Caco-2 (cell line): ENCODE measurements at regions not wholly inside any gene's neighbourhood (a gene's known extent, or its start where the extent isn't known, plus 50 kb on each side); places are given as distances from the start of the nearest gene placed in this dataset.

ENCODE experiments used
- BruUV-seq: library from RNA; stranded (reverse); fragments of 400-500 nt; replicated peaks from 2 replicates; lab custom pipeline; 2021; lab: Mats Ljungman, UMichigan
- CTCF ChIA-PET: fragments of 300-600 bp; sonication (Branson Sonifier 250); formaldehyde crosslinking; loops from one replicate; lab custom pipeline; 2022; ENCODE audit warnings: antibody characterized with exemption; lab: Charles Lee
- POLR2A ChIA-PET: fragments of 300-600 bp; sonication (Branson Sonifier 250); formaldehyde crosslinking; loops from one replicate; lab custom pipeline; 2022; ENCODE audit warnings: antibody characterized with exemption; lab: Charles Lee
- DNase-seq, 2 experiments: peaks; one replicate each; pipeline versions ENCODE4 v3.0.0 to v3.0.0-alpha.2; 2020 to 2022
- H3K27me3 ChIP-seq: replicated peaks from 2 replicates; pipeline ENCODE4 v1.6.0; 2011; ENCODE audit warnings: low read length; ENCODE audit not compliant: control insufficient read depth, insufficient read depth
- H3K36me3 ChIP-seq: 2 replicates; pipeline ENCODE4 v1.5.1; 2011; ENCODE audit warnings: low read length; ENCODE audit not compliant: control insufficient read depth, insufficient read depth
- H3K4me1 ChIP-seq: fragments of 250-450 bp; sonication (Bioruptor Pico); 2 replicates; pipeline ENCODE4 v1.5.1; 2020; ENCODE audit warnings: mild to moderate bottlenecking
- H3K4me3 ChIP-seq: 2 replicates; pipeline ENCODE4 v1.5.1; 2011; ENCODE audit warnings: low read depth, mild to moderate bottlenecking, control low read depth, low read length
- H3K9me3 ChIP-seq: fragments of 250-450 bp; sonication (Bioruptor Pico); 2 replicates; pipeline ENCODE4 v1.5.1; 2020; ENCODE audit warnings: mild to moderate bottlenecking, moderate library complexity
- H3K27ac Mint-ChIP-seq: one replicate; pipeline ENCODE4 v1.8.0; 2022; ENCODE audit warnings: mixed read lengths; ENCODE audit not compliant: unreplicated experiment
- H3K27me3 Mint-ChIP-seq: one replicate; pipeline ENCODE4 v1.8.0; 2022; ENCODE audit warnings: mixed read lengths; ENCODE audit not compliant: insufficient read depth, unreplicated experiment
- H3K36me3 Mint-ChIP-seq: one replicate; pipeline ENCODE4 v1.8.0; 2022; ENCODE audit warnings: mild to moderate bottlenecking, mixed read lengths; ENCODE audit not compliant: insufficient read depth, unreplicated experiment
- H3K4me1 Mint-ChIP-seq: one replicate; pipeline ENCODE4 v1.8.0; 2022; ENCODE audit warnings: low read depth, mixed read lengths; ENCODE audit not compliant: unreplicated experiment
- H3K4me3 Mint-ChIP-seq: one replicate; pipeline ENCODE4 v1.8.0; 2022; ENCODE audit warnings: mild to moderate bottlenecking, moderate library complexity, mixed read lengths; ENCODE audit not compliant: unreplicated experiment
- H3K9me3 Mint-ChIP-seq: one replicate; pipeline ENCODE4 v1.8.0; 2022; ENCODE audit warnings: mixed read lengths; ENCODE audit not compliant: unreplicated experiment
- intact Hi-C: fragments of 100-400 bp; cut with micrococcal nuclease; formaldehyde crosslinking; loops from one replicate; pipeline ENCODE4 v1.10.0; 2022; ENCODE audit not compliant: unreplicated experiment
- TF ChIP-seq, protein P1 (sequence below), 2 experiments: fragments of 200-600 bp in 1 of 2; IDR thresholded peaks; 1 replicate in 1 of 2; 2 replicates in 1 of 2; pipeline versions ENCODE4 v1.5.1 to v1.8.0; 2011 to 2022; ENCODE audit warnings: antibody characterized with exemption in 1 of 2, control low read depth in 1 of 2, inconsistent platforms in 1 of 2, low read depth in 1 of 2, low read length in 1 of 2, mild to moderate bottlenecking in 1 of 2, moderate library complexity in 1 of 2; ENCODE audit not compliant: insufficient read depth in 1 of 2, severe bottlenecking in 1 of 2, unreplicated experiment in 1 of 2

DNA sequence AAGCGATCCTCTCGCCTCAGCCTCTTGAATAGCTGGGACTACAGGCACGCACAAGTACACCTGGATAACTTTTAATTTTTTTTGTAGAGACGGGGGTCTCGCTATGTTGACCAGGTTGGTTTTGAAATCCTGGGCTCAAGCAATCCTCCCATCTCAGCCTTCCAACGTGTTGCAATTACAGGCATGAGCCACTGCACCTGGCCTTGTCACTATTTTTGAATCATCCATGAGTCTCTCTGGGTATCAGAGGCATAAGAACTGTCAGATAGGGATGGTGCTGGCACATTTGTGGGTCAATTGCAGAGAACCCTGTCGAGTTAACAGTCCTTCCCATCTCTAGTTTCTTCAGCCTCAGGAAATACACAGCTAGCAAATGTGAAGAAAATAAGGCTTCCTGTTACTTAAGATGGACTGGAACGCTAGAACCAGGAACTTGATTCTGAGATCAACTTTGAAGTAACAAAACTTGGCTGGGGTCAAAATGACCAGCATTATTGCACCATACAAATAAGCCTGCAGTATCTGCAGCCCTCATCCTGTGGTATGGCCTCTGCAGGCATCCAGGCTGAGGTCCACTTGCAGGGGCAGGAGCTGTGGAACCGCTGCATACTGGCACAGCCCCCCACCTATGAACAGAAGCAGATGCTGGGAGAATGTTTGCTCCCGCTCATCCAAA, 124.3 kb upstream of the GADD45A start:
- no TSS peak for BruUV-seq
- POLR2A ChIA-PET: interaction anchor here (1.3 kb wide), 1 partner anchor 124 kb away, joined by 7 read pairs; the partner anchor contains the start of gene GADD45A
- Mint-ChIP-seq H3K4me1 (peaks cover 8% of the 10 kb centered on the region), H3K36me3 (no peaks in the 10 kb centered on the region), H3K27me3 (no peaks in the 10 kb centered on the region), H3K4me3 (no peak overlapping the region), H3K9me3 (no peaks in the 10 kb centered on the region), H3K27ac (no peak overlapping the region)
- H3K4me1 ChIP-seq: peaks cover 24% of the 10 kb centered on the region
- H3K4me3 ChIP-seq: no peak overlapping the region
- TF ChIP-seq, protein P1, sequence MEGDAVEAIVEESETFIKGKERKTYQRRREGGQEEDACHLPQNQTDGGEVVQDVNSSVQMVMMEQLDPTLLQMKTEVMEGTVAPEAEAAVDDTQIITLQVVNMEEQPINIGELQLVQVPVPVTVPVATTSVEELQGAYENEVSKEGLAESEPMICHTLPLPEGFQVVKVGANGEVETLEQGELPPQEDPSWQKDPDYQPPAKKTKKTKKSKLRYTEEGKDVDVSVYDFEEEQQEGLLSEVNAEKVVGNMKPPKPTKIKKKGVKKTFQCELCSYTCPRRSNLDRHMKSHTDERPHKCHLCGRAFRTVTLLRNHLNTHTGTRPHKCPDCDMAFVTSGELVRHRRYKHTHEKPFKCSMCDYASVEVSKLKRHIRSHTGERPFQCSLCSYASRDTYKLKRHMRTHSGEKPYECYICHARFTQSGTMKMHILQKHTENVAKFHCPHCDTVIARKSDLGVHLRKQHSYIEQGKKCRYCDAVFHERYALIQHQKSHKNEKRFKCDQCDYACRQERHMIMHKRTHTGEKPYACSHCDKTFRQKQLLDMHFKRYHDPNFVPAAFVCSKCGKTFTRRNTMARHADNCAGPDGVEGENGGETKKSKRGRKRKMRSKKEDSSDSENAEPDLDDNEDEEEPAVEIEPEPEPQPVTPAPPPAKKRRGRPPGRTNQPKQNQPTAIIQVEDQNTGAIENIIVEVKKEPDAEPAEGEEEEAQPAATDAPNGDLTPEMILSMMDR (IDR thresholded peaks at IDR 0.05; ENCODE audit: insufficient read depth in 1 of 2, low read depth in 1 of 2, low read length in 1 of 2, severe bottlenecking in 1 of 2, unreplicated experiment in 1 of 2): no peak
- no peaks in the 10 kb centered on the region for H3K9me3 ChIP-seq
- no peak for DNase-seq
- intact Hi-C loops: loop anchor here (1.0 kb wide), 4 partner anchors 28 to 200 kb away; partner anchors contain the start of gene GADD45A
- H3K36me3 ChIP-seq: no peaks in the 10 kb centered on the region
- CTCF ChIA-PET: interaction anchor here (0.9 to 2.6 kb wide), 4 partner anchors 28 to 211 kb away, joined by 4 to 9 read pairs (median 5); no protein-coding TSS in a partner anchor
- H3K27me3 ChIP-seq: no peaks in the 10 kb centered on the region

DNA sequence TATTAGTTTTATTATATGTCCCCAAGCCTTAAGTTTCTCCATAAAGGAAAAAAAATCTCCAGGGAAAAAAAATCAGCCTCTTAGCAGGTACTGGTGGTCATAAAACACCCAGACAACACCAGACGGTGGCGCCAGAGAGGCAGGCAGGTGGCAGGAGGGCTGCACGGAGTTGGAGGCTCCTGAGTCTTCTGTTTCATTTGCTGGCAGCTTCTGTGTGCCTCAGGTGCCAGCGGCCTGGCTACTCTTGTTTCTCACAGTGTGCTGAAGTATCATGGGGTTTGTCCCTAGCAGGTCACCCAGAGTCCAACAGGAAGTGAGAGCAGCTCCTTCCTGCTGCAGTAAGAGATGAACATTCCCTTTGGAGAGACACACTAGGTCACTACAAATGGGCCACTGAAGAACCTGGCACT, 123.3 kb upstream of the GADD45A start:
- intact Hi-C loops: loop anchor here (1.0 kb wide), 5 partner anchors 29 to 199 kb away; partner anchors contain the start of gene GADD45A
- Mint-ChIP-seq H3K27me3 (no peaks in the 10 kb centered on the region), H3K9me3 (no peaks in the 10 kb centered on the region), H3K27ac (no peak overlapping the region), H3K36me3 (no peaks in the 10 kb centered on the region), H3K4me1 (no peaks in the 10 kb centered on the region), H3K4me3 (no peak overlapping the region)
- no peak overlapping the region for H3K4me3 ChIP-seq
- peaks cover 16% of the 10 kb centered on the region; the same call in 1 of the 2 replicates for H3K4me1 ChIP-seq
- ChIA-PET CTCF (interaction anchor here (0.6 to 2.6 kb wide), 7 partner anchors 29 to 210 kb away, joined by 3 to 9 read pairs (median 5); partner anchors contain the start of gene GADD45A), POLR2A (interaction anchor here (0.5 to 1.3 kb wide), 2 partner anchors 123 to 198 kb away, joined by 3 to 7 read pairs; partner anchors contain the start of gene GADD45A)
- no peaks in the 10 kb centered on the region for H3K36me3 ChIP-seq
- TF ChIP-seq, protein P1 (IDR thresholded peaks at IDR 0.05; ENCODE audit: insufficient read depth in 1 of 2, low read depth in 1 of 2, low read length in 1 of 2, severe bottlenecking in 1 of 2, unreplicated experiment in 1 of 2): peak; percentile 73 to 77
- peak; percentile 90 to 92 for DNase-seq
- no peaks in the 10 kb centered on the region for H3K27me3 ChIP-seq
- BruUV-seq: no TSS peak
- no peaks in the 10 kb centered on the region for H3K9me3 ChIP-seq

DNA sequence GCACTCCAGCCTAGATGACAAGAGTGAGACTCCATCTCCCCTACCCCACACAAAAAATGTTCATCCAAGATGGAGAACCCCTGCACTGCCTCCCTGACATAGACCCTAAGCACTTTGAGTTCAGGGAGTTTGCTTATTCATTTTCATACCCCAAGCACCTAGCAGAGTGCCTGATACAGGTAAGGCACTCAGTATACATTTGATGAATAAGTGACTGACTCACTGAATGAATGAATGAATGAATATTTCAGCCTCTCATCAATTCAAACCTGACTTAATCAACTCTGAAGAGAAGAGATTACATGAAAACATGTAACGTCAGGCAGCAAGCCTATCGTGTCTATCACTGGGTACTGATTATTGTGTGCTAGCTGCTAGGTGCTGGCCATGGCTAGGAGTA, 121.3 kb upstream of the GADD45A start:
- Mint-ChIP-seq H3K27ac (no peak overlapping the region), H3K36me3 (no peaks in the 10 kb centered on the region), H3K4me3 (no peak overlapping the region), H3K9me3 (no peaks in the 10 kb centered on the region), H3K27me3 (no peaks in the 10 kb centered on the region), H3K4me1 (no peaks in the 10 kb centered on the region)
- intact Hi-C loops: no loop called here
- Histone ChIP-seq H3K4me3 (no peak overlapping the region), H3K27me3 (no peaks in the 10 kb centered on the region), H3K36me3 (no peaks in the 10 kb centered on the region), H3K9me3 (no peaks in the 10 kb centered on the region), H3K4me1 (peaks cover 19% of the 10 kb centered on the region; the same call in 1 of the 2 replicates)
- DNase-seq: no peak
- POLR2A ChIA-PET: no interaction called here
- CTCF ChIA-PET: no interaction called here
- TF ChIP-seq, protein P1 (IDR thresholded peaks at IDR 0.05; ENCODE audit: insufficient read depth in 1 of 2, low read depth in 1 of 2, low read length in 1 of 2, severe bottlenecking in 1 of 2, unreplicated experiment in 1 of 2): no peak
- BruUV-seq: no TSS peak
